ENCODE measurements at regions not wholly inside any gene's neighbourhood (a gene's known extent, or its start where the extent isn't known, plus 50 kb on each side); places are given as distances from the start of the nearest gene placed in this dataset.

DNA sequence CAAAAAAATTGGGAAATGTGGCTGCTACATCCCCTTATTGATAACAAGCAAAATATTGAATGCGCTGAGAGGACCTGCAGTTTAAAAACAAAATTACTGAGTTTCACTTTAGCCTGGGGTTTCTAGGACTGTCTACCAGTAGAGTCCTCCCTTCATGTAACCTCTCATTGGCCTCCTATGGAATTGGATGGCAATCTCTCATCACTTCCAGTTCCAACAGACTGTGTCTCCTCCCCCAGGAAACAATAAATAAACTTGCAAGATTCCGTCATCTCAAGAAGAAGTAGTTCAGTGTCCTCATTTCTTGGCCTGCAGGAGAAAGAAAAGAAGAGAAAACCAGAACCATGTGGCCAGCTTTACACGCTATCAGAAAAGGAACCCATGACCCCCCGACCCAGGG is 123.8 kb downstream of the TLE3 start:
- TF ChIP-seq, protein P1, sequence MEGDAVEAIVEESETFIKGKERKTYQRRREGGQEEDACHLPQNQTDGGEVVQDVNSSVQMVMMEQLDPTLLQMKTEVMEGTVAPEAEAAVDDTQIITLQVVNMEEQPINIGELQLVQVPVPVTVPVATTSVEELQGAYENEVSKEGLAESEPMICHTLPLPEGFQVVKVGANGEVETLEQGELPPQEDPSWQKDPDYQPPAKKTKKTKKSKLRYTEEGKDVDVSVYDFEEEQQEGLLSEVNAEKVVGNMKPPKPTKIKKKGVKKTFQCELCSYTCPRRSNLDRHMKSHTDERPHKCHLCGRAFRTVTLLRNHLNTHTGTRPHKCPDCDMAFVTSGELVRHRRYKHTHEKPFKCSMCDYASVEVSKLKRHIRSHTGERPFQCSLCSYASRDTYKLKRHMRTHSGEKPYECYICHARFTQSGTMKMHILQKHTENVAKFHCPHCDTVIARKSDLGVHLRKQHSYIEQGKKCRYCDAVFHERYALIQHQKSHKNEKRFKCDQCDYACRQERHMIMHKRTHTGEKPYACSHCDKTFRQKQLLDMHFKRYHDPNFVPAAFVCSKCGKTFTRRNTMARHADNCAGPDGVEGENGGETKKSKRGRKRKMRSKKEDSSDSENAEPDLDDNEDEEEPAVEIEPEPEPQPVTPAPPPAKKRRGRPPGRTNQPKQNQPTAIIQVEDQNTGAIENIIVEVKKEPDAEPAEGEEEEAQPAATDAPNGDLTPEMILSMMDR (IDR thresholded peaks at IDR 0.05) = no peak
- no peak for TF ChIP-seq MXI1 (IDR thresholded peaks at IDR 0.05; ENCODE audit: low read depth, low read length)
- no peak for TF ChIP-seq POLR2AphosphoS5 (IDR thresholded peaks at IDR 0.05; ENCODE audit: low read depth, low read length)
- TF ChIP-seq, protein P2, sequence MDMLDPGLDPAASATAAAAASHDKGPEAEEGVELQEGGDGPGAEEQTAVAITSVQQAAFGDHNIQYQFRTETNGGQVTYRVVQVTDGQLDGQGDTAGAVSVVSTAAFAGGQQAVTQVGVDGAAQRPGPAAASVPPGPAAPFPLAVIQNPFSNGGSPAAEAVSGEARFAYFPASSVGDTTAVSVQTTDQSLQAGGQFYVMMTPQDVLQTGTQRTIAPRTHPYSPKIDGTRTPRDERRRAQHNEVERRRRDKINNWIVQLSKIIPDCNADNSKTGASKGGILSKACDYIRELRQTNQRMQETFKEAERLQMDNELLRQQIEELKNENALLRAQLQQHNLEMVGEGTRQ (IDR thresholded peaks at IDR 0.05; ENCODE audit: borderline replicate concordance, low read depth, low read length) = no peak
- no peak for TF ChIP-seq RFX5 (IDR thresholded peaks at IDR 0.05; ENCODE audit: low read length)
- TF ChIP-seq, protein P3, sequence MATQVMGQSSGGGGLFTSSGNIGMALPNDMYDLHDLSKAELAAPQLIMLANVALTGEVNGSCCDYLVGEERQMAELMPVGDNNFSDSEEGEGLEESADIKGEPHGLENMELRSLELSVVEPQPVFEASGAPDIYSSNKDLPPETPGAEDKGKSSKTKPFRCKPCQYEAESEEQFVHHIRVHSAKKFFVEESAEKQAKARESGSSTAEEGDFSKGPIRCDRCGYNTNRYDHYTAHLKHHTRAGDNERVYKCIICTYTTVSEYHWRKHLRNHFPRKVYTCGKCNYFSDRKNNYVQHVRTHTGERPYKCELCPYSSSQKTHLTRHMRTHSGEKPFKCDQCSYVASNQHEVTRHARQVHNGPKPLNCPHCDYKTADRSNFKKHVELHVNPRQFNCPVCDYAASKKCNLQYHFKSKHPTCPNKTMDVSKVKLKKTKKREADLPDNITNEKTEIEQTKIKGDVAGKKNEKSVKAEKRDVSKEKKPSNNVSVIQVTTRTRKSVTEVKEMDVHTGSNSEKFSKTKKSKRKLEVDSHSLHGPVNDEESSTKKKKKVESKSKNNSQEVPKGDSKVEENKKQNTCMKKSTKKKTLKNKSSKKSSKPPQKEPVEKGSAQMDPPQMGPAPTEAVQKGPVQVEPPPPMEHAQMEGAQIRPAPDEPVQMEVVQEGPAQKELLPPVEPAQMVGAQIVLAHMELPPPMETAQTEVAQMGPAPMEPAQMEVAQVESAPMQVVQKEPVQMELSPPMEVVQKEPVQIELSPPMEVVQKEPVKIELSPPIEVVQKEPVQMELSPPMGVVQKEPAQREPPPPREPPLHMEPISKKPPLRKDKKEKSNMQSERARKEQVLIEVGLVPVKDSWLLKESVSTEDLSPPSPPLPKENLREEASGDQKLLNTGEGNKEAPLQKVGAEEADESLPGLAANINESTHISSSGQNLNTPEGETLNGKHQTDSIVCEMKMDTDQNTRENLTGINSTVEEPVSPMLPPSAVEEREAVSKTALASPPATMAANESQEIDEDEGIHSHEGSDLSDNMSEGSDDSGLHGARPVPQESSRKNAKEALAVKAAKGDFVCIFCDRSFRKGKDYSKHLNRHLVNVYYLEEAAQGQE (IDR thresholded peaks at IDR 0.05; ENCODE audit: low read depth, low read length) = no peak
- TF ChIP-seq, protein P4, sequence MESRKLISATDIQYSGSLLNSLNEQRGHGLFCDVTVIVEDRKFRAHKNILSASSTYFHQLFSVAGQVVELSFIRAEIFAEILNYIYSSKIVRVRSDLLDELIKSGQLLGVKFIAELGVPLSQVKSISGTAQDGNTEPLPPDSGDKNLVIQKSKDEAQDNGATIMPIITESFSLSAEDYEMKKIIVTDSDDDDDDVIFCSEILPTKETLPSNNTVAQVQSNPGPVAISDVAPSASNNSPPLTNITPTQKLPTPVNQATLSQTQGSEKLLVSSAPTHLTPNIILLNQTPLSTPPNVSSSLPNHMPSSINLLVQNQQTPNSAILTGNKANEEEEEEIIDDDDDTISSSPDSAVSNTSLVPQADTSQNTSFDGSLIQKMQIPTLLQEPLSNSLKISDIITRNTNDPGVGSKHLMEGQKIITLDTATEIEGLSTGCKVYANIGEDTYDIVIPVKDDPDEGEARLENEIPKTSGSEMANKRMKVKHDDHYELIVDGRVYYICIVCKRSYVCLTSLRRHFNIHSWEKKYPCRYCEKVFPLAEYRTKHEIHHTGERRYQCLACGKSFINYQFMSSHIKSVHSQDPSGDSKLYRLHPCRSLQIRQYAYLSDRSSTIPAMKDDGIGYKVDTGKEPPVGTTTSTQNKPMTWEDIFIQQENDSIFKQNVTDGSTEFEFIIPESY (IDR thresholded peaks at IDR 0.05; ENCODE audit: borderline replicate concordance, low read depth) = no peak
- no peak for TF ChIP-seq NRF1 (IDR thresholded peaks at IDR 0.05; ENCODE audit: low read depth, low read length)
- TF ChIP-seq RXRA (IDR thresholded peaks at IDR 0.05; ENCODE audit: borderline replicate concordance, low read depth) = no peak

All from SK-N-SH (cell line).